ENCODE measurements at regions not wholly inside any gene's neighbourhood (a gene's known extent, or its start where the extent isn't known, plus 50 kb on each side); places are given as distances from the start of the nearest gene placed in this dataset.

- TF ChIP-seq YY1 (IDR thresholded peaks at IDR 0.05; ENCODE audit: insufficient read depth, insufficient read length) (no peak), ZNF274 (IDR thresholded peaks at IDR 0.05; ENCODE audit: low read depth, low read length) (no peak)
Measured at GRCh38 chr2:12432985-12433625, 283.6 kb upstream of the TRIB2 start.
